ENCODE measurements at regions not wholly inside any gene's neighbourhood (a gene's known extent, or its start where the extent isn't known, plus 50 kb on each side); places are given as distances from the start of the nearest gene placed in this dataset.

GRCh38 chr10:131727560-131727959, 173.2 kb upstream of the PPP2R2D start:
- DNase-seq (ENCODE audit: low read depth in 2 of 3, low spot score in 2 of 3) = no peak

GRCh38 chr10:131728286-131729228, 172.3 kb upstream of the PPP2R2D start:
- DNase-seq (ENCODE audit: low read depth in 2 of 3, low spot score in 2 of 3) = no peak

- DNase-seq (ENCODE audit: low read depth in 2 of 3, low spot score in 2 of 3) = no peak
These were observed 171.4 kb upstream of the PPP2R2D start for GRCh38 chr10:131729361-131729760.

- no peak for DNase-seq (ENCODE audit: low read depth in 2 of 3, low spot score in 2 of 3)
These were observed 170.7 kb upstream of the PPP2R2D start for GRCh38 chr10:131729938-131730660.

GRCh38 chr10:131730771-131731497, 169.9 kb upstream of the PPP2R2D start:
- no peak for DNase-seq (ENCODE audit: low read depth in 2 of 3, low spot score in 2 of 3)

- DNase-seq (ENCODE audit: low read depth in 2 of 3, low spot score in 2 of 3) = no peak
These were observed 168.8 kb upstream of the PPP2R2D start for GRCh38 chr10:131731780-131732630.

GRCh38 chr10:131732631-131733127, 168.1 kb upstream of the PPP2R2D start:
- DNase-seq (ENCODE audit: low read depth in 2 of 3, low spot score in 2 of 3) = no peak

- no peak for DNase-seq (ENCODE audit: low read depth in 2 of 3, low spot score in 2 of 3)
These were observed 167.2 kb upstream of the PPP2R2D start for GRCh38 chr10:131733596-131733995.

GRCh38 chr10:131735577-131735976, 165.2 kb upstream of the PPP2R2D start:
- no peak for DNase-seq (ENCODE audit: low read depth in 2 of 3, low spot score in 2 of 3)

- no peak for DNase-seq (ENCODE audit: low read depth in 2 of 3, low spot score in 2 of 3)
These were observed 164.4 kb upstream of the PPP2R2D start for GRCh38 chr10:131736321-131736980.

- no peak for DNase-seq (ENCODE audit: low read depth in 2 of 3, low spot score in 2 of 3)
These were observed 163.0 kb upstream of the PPP2R2D start for GRCh38 chr10:131737543-131738395.

GRCh38 chr10:131738396-131738735, 162.4 kb upstream of the PPP2R2D start:
- DNase-seq (ENCODE audit: low read depth in 2 of 3, low spot score in 2 of 3) = no peak

- DNase-seq (ENCODE audit: low read depth in 2 of 3, low spot score in 2 of 3) = no peak
These were observed 161.6 kb upstream of the PPP2R2D start for GRCh38 chr10:131739206-131739605.

- DNase-seq (ENCODE audit: low read depth in 2 of 3, low spot score in 2 of 3) = no peak
These were observed 158.3 kb upstream of the PPP2R2D start for GRCh38 chr10:131742500-131742951.

GRCh38 chr10:131743190-131744151, 157.3 kb upstream of the PPP2R2D start:
- DNase-seq (ENCODE audit: low read depth in 2 of 3, low spot score in 2 of 3) = peak in 1 of 3 experiments; percentile 2

GRCh38 chr10:131744346-131744745, 156.5 kb upstream of the PPP2R2D start:
- DNase-seq (ENCODE audit: low read depth in 2 of 3, low spot score in 2 of 3) = no peak

- no peak for DNase-seq (ENCODE audit: low read depth in 2 of 3, low spot score in 2 of 3)
These were observed 155.2 kb upstream of the PPP2R2D start for GRCh38 chr10:131745591-131745990.

GRCh38 chr10:131746241-131746711, 154.5 kb upstream of the PPP2R2D start:
- no peak for DNase-seq (ENCODE audit: low read depth in 2 of 3, low spot score in 2 of 3)
